Progenitor cell of endocrine pancreas (in vitro differentiated cells): ENCODE measurements at regions not wholly inside any gene's neighbourhood (a gene's known extent, or its start where the extent isn't known, plus 50 kb on each side); places are given as distances from the start of the nearest gene placed in this dataset.

Source experiments
- DNase-seq: peaks from one replicate; pipeline ENCODE4 v3.0.0; 2021; ENCODE audit warnings: low spot score; ENCODE audit not compliant: unreplicated experiment
- H3K27ac Mint-ChIP-seq: 2 replicates; pipeline ENCODE4 v1.8.0; 2021; ENCODE audit warnings: mild to moderate bottlenecking, moderate library complexity, mixed read lengths
- H3K27me3 Mint-ChIP-seq: 2 replicates; pipeline ENCODE4 v1.8.0; 2021; ENCODE audit warnings: mixed read lengths
- H3K36me3 Mint-ChIP-seq: 2 replicates; pipeline ENCODE4 v1.8.0; 2022; ENCODE audit warnings: mixed read lengths; ENCODE audit not compliant: insufficient read depth
- H3K4me1 Mint-ChIP-seq: 2 replicates; pipeline ENCODE4 v1.8.0; 2021; ENCODE audit warnings: low read depth, mixed read lengths
- H3K4me3 Mint-ChIP-seq: 2 replicates; pipeline ENCODE4 v1.8.0; 2021; ENCODE audit warnings: low read depth, mild to moderate bottlenecking, moderate library complexity, mixed read lengths
- H3K9me3 Mint-ChIP-seq: 2 replicates; pipeline ENCODE4 v1.8.0; 2021; ENCODE audit warnings: low read depth, mixed read lengths
- TF ChIP-seq, protein P1 (sequence below): fragments of 200-600 bp; sonication (generic); IDR thresholded peaks from one replicate; pipeline ENCODE4 v1.5.0; 2021; ENCODE audit warnings: antibody characterized with exemption, mild to moderate bottlenecking; ENCODE audit not compliant: unreplicated experiment

DNA sequence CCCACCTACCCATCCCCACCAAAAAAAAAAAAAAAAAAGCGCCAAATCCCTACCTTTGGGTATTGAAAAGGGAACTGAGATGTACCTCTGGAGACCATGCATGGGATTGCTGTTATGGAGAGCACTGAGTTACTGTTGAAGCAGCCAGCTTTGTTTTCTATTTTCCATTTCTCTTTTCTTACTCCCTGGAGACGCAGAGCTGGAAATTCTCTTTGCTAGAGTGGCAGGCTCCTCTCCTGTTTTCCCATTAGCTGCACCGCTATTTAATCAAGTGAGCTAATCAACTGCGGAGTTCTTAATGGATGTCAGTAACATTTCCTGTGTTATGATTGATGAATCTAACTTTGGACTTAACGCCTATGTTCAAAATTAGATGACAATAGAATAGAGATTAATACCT is 136.1 kb upstream of the LMCD1 start:
- H3K4me1 Mint-ChIP-seq: peaks cover 9% of the 10 kb centered on the region
- H3K4me3 Mint-ChIP-seq: no peak overlapping the region
- H3K27me3 Mint-ChIP-seq: no peaks in the 10 kb centered on the region
- H3K9me3 Mint-ChIP-seq: no peaks in the 10 kb centered on the region
- H3K36me3 Mint-ChIP-seq: no peaks in the 10 kb centered on the region
- no peak overlapping the region for H3K27ac Mint-ChIP-seq
- TF ChIP-seq, protein P1, sequence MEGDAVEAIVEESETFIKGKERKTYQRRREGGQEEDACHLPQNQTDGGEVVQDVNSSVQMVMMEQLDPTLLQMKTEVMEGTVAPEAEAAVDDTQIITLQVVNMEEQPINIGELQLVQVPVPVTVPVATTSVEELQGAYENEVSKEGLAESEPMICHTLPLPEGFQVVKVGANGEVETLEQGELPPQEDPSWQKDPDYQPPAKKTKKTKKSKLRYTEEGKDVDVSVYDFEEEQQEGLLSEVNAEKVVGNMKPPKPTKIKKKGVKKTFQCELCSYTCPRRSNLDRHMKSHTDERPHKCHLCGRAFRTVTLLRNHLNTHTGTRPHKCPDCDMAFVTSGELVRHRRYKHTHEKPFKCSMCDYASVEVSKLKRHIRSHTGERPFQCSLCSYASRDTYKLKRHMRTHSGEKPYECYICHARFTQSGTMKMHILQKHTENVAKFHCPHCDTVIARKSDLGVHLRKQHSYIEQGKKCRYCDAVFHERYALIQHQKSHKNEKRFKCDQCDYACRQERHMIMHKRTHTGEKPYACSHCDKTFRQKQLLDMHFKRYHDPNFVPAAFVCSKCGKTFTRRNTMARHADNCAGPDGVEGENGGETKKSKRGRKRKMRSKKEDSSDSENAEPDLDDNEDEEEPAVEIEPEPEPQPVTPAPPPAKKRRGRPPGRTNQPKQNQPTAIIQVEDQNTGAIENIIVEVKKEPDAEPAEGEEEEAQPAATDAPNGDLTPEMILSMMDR: no peak
- DNase-seq: no peak

DNA sequence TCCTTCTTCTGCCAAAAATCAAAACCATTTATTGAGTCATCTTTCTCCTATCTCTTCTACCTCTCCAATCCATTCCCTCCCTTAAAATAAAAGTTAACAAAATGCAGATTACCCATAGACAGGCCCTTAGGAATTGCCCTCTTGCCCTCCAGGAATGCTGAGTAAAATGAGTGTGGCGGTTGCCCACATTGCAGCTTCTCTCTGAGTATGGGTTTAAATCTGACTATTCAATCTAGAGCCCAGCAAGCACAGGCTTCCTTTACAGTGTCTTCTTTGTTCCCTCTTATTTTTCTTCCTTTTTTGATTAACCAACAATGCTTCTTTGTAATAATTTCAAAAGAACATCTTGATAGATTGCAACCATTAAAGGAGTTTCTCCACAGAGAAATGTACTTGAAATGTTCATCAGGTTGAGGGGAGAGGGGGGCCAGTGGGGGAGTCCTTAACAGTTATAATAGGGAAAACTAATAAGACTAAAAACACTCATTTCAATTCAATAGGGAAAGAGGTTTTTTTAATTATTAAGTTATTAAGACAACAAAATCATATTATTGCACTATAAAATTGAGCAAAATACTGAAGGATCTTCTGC is 135.3 kb upstream of the LMCD1 start:
- TF ChIP-seq, protein P1: no peak
- H3K4me3 Mint-ChIP-seq: no peak overlapping the region
- no peak for DNase-seq
- no peaks in the 10 kb centered on the region for H3K36me3 Mint-ChIP-seq
- no peak overlapping the region for H3K27ac Mint-ChIP-seq
- H3K27me3 Mint-ChIP-seq: no peaks in the 10 kb centered on the region
- H3K9me3 Mint-ChIP-seq: no peaks in the 10 kb centered on the region
- H3K4me1 Mint-ChIP-seq: peaks cover 9% of the 10 kb centered on the region

DNA sequence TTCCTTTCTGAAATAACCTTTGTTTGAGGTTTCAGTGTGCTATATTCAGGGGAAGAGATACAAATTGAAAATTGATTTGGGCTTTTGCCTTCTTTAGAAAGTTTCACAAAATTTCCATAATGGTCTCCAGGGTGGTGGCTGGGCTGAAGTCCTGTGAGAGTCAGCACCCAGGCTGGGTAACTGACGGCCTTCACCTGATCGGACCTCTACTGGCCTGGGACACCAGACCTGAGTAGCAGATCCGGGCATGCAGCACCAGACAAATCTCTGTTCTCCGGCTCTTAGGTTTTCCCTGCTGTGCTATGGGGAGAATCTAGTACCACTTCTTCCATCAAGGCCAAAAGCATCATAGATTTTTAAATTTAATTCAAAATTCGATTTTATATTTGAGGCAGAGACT is 133.0 kb upstream of the LMCD1 start:
- DNase-seq: no peak
- no peak overlapping the region for H3K27ac Mint-ChIP-seq
- H3K36me3 Mint-ChIP-seq: peaks cover 1% of the 10 kb centered on the region
- peaks cover 17% of the 10 kb centered on the region for H3K4me1 Mint-ChIP-seq
- TF ChIP-seq, protein P1: no peak
- no peaks in the 10 kb centered on the region for H3K27me3 Mint-ChIP-seq
- H3K9me3 Mint-ChIP-seq: peaks cover 6% of the 10 kb centered on the region
- H3K4me3 Mint-ChIP-seq: no peak overlapping the region

DNA sequence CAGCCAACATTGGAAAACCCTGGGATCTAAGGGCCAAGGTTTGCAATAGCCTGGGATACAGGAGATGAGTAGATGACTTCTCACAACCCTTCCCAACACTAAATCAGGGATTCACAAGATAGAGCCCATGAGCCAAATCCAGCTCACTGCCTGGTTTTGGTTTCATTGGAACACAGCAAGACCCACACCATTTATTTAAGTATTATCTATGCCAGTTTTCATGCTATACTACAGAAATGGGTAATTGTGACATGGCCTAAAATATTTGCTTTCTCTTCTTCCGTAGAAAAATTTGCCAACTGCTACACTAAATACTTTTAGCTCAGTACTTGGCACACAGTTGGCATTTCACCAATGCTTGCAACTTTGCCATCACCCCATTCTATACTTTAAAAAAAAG is 132.0 kb upstream of the LMCD1 start:
- Mint-ChIP-seq H3K36me3 (peaks cover 1% of the 10 kb centered on the region), H3K27ac (no peak overlapping the region), H3K9me3 (peaks cover 15% of the 10 kb centered on the region), H3K4me1 (peaks cover 17% of the 10 kb centered on the region), H3K27me3 (no peaks in the 10 kb centered on the region), H3K4me3 (no peak overlapping the region)
- TF ChIP-seq, protein P1: no peak
- no peak for DNase-seq

DNA sequence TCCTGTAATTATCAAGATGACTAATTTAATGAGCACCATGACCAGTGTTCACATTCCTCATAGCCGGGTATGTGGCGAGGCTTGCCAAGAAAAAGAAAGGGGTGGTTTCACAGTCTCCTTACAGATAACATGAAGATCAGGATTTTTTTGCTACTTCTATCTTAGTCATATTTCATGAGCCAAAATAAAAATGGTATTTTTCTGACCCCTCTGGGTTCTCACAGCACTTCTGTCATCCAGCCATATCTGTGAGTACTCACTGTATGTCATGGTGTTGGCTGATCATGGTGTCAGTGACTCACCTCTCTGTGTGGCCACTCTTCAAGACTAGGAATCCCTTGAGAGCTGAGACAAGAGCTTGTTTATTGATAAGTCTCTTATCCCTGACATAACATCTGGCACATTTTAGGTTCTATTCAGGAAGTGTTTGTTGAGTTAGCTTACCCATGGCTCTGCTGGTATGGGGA is 130.5 kb upstream of the LMCD1 start:
- peaks cover 23% of the 10 kb centered on the region for H3K9me3 Mint-ChIP-seq
- H3K27me3 Mint-ChIP-seq: no peaks in the 10 kb centered on the region
- no peak overlapping the region for H3K4me3 Mint-ChIP-seq
- TF ChIP-seq, protein P1: no peak
- no peak overlapping the region for H3K27ac Mint-ChIP-seq
- no peak for DNase-seq
- H3K4me1 Mint-ChIP-seq: peaks cover 14% of the 10 kb centered on the region
- peaks cover 3% of the 10 kb centered on the region for H3K36me3 Mint-ChIP-seq
